HG02981 (cell line): ENCODE measurements at regions not wholly inside any gene's neighbourhood (a gene's known extent, or its start where the extent isn't known, plus 50 kb on each side); places are given as distances from the start of the nearest gene placed in this dataset.

Experiments
- ATAC-seq: cut with Tn5 transposase; IDR thresholded peaks from one replicate; pipeline ENCODE4 v1.9.1; 2021; ENCODE audit warnings: mild to moderate bottlenecking, moderate library complexity; ENCODE audit not compliant: unreplicated experiment

GRCh38 chr2:71826826-71827523 lies 320.7 kb downstream of the CYP26B1 start:
- ATAC-seq = no peak

- ATAC-seq = no peak
Measured at GRCh38 chr2:71826299-71826698, 321.4 kb downstream of the CYP26B1 start.

GRCh38 chr2:71824436-71824835 lies 323.2 kb downstream of the CYP26B1 start:
- no peak for ATAC-seq

GRCh38 chr2:71823526-71823925 lies 324.1 kb downstream of the CYP26B1 start:
- no peak for ATAC-seq

GRCh38 chr2:71822463-71822862 lies 325.2 kb downstream of the CYP26B1 start:
- no peak for ATAC-seq

- ATAC-seq = no peak
Measured at GRCh38 chr2:71821856-71822255, 325.8 kb downstream of the CYP26B1 start.

GRCh38 chr2:71816815-71817214 lies 330.8 kb downstream of the CYP26B1 start:
- no peak for ATAC-seq

GRCh38 chr2:71815701-71816474 lies 331.8 kb downstream of the CYP26B1 start:
- ATAC-seq = no peak

- no peak for ATAC-seq
Measured at GRCh38 chr2:71814885-71815284, 332.8 kb downstream of the CYP26B1 start.

GRCh38 chr2:71813807-71814470 lies 333.7 kb downstream of the CYP26B1 start:
- no peak for ATAC-seq

GRCh38 chr2:71813315-71813714 lies 334.3 kb downstream of the CYP26B1 start:
- ATAC-seq = no peak

- ATAC-seq = no peak
Measured at GRCh38 chr2:71812736-71813135, 334.9 kb downstream of the CYP26B1 start.

GRCh38 chr2:71811726-71812125 lies 335.9 kb downstream of the CYP26B1 start:
- no peak for ATAC-seq

- ATAC-seq = no peak
Measured at GRCh38 chr2:71811157-71811556, 336.5 kb downstream of the CYP26B1 start.

- no peak for ATAC-seq
Measured at GRCh38 chr2:71807581-71808451, 339.8 kb downstream of the CYP26B1 start.

- no peak for ATAC-seq
Measured at GRCh38 chr2:71806432-71806831, 341.2 kb downstream of the CYP26B1 start.

- no peak for ATAC-seq
Measured at GRCh38 chr2:71804281-71804751, 343.3 kb downstream of the CYP26B1 start.

GRCh38 chr2:71803398-71803797 lies 344.3 kb downstream of the CYP26B1 start:
- no peak for ATAC-seq

- ATAC-seq = no peak
Measured at GRCh38 chr2:71802556-71802955, 345.1 kb downstream of the CYP26B1 start.

- ATAC-seq = no peak
Measured at GRCh38 chr2:71801969-71802368, 345.7 kb downstream of the CYP26B1 start.

- ATAC-seq = no peak
Measured at GRCh38 chr2:71801556-71801955, 346.1 kb downstream of the CYP26B1 start.
